ENCODE measurements at regions not wholly inside any gene's neighbourhood (a gene's known extent, or its start where the extent isn't known, plus 50 kb on each side); places are given as distances from the start of the nearest gene placed in this dataset.

- DNase-seq = no peak
These were observed 77.4 kb upstream of the BLID start for GRCh38 chr11:122193457-122193856.

GRCh38 chr11:122192634-122193255 lies 76.7 kb upstream of the BLID start:
- no peak for DNase-seq

- no peak for DNase-seq
These were observed 74.8 kb upstream of the BLID start for GRCh38 chr11:122190768-122191167.

- no peak for DNase-seq
These were observed 73.2 kb upstream of the BLID start for GRCh38 chr11:122189229-122189628.

GRCh38 chr11:122187373-122188165 lies 71.6 kb upstream of the BLID start:
- no peak for DNase-seq

GRCh38 chr11:122186439-122187080 lies 70.5 kb upstream of the BLID start:
- DNase-seq = peak; percentile 42

- no peak for DNase-seq
These were observed 67.9 kb upstream of the BLID start for GRCh38 chr11:122183933-122184332.

- no peak for DNase-seq
These were observed 65.9 kb upstream of the BLID start for GRCh38 chr11:122181893-122182292.

GRCh38 chr11:122181372-122181771 lies 65.4 kb upstream of the BLID start:
- no peak for DNase-seq

- no peak for DNase-seq
These were observed 64.2 kb upstream of the BLID start for GRCh38 chr11:122179961-122180834.

GRCh38 chr11:122178795-122179194 lies 62.8 kb upstream of the BLID start:
- DNase-seq = no peak

GRCh38 chr11:122177238-122177637 lies 61.2 kb upstream of the BLID start:
- DNase-seq = no peak

- DNase-seq = no peak
These were observed 60.6 kb upstream of the BLID start for GRCh38 chr11:122176651-122177050.

GRCh38 chr11:122175306-122175705 lies 59.3 kb upstream of the BLID start:
- DNase-seq = no peak

GRCh38 chr11:122173587-122173986 lies 57.6 kb upstream of the BLID start:
- DNase-seq = no peak

- DNase-seq = no peak
These were observed 57.0 kb upstream of the BLID start for GRCh38 chr11:122173074-122173450.

GRCh38 chr11:122172352-122173073 lies 56.5 kb upstream of the BLID start:
- DNase-seq = no peak

- no peak for DNase-seq
These were observed 54.9 kb upstream of the BLID start for GRCh38 chr11:122170815-122171475.

GRCh38 chr11:122168218-122168617 lies 52.2 kb upstream of the BLID start:
- no peak for DNase-seq

GRCh38 chr11:122167100-122167499 lies 51.1 kb upstream of the BLID start:
- DNase-seq = no peak

GRCh38 chr11:122165607-122166371 lies 49.8 kb upstream of the BLID start:
- no peak for DNase-seq

Measured in Kasumi-1 (cell line).